ENCODE measurements at regions not wholly inside any gene's neighbourhood (a gene's known extent, or its start where the extent isn't known, plus 50 kb on each side); places are given as distances from the start of the nearest gene placed in this dataset.

DNA sequence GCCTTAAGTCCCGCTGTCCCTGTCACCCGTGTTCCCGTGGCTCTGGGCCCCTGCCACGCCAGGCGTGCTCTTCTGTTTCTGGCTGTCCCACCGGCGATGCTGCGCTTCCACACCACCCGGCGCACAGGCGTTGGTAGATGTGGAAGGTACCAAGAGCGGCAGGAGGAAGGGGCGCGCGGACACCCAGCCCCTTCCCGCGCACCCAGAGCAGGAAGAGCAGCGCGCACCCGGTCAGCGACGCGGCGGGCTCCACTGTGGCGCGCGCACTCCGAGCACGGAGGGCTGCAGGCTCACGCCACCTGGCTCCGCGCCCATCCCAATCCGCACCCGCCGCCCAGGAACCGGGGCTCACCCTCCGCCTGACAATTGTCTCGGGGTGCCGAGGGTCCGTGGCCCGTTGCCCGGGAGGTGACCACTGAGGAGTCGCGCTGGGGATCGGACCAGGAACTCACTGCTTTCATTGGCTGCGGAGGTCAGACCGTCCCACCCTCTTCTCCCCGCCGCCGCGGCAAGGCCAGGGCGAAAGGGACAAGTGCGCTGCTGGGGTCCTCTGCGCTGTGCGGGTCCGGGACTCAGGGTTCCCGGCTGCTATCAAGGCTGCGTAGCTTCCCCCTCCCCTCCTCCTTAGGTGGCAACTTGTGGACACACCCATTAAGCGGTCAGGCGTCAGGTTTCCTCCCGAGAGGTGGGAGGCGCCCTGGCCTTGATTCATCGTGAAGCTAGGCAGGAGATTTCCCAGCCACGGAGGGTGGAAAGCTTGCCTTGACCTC lies 121.6 kb upstream of the ZNF92 start:
- TF ChIP-seq, protein P1, sequence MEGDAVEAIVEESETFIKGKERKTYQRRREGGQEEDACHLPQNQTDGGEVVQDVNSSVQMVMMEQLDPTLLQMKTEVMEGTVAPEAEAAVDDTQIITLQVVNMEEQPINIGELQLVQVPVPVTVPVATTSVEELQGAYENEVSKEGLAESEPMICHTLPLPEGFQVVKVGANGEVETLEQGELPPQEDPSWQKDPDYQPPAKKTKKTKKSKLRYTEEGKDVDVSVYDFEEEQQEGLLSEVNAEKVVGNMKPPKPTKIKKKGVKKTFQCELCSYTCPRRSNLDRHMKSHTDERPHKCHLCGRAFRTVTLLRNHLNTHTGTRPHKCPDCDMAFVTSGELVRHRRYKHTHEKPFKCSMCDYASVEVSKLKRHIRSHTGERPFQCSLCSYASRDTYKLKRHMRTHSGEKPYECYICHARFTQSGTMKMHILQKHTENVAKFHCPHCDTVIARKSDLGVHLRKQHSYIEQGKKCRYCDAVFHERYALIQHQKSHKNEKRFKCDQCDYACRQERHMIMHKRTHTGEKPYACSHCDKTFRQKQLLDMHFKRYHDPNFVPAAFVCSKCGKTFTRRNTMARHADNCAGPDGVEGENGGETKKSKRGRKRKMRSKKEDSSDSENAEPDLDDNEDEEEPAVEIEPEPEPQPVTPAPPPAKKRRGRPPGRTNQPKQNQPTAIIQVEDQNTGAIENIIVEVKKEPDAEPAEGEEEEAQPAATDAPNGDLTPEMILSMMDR (IDR thresholded peaks at IDR 0.05) = no peak
- no peak for TF ChIP-seq POLR2A (IDR thresholded peaks at IDR 0.05)

Data from lower leg skin (tissue), 3 donors.